ENCODE measurements at regions not wholly inside any gene's neighbourhood (a gene's known extent, or its start where the extent isn't known, plus 50 kb on each side); places are given as distances from the start of the nearest gene placed in this dataset.

GRCh38 chr5:87775228-87775627, 362.5 kb upstream of the CCNH start:
- no peak for TF ChIP-seq CTCF (IDR thresholded peaks at IDR 0.05)
- TF ChIP-seq EP300 (IDR thresholded peaks at IDR 0.05; ENCODE audit: low read depth) = no peak
- TF ChIP-seq POLR2A (IDR thresholded peaks at IDR 0.05) = no peak
